22Rv1 (cell line): ENCODE measurements at regions not wholly inside any gene's neighbourhood (a gene's known extent, or its start where the extent isn't known, plus 50 kb on each side); places are given as distances from the start of the nearest gene placed in this dataset.

ENCODE experiments used
- CTCF ChIP-seq: fragments of 450-650 bp; IDR thresholded peaks from 2 replicates; pipeline ENCODE4 v1.5.1; 2017; ENCODE audit warnings: mild to moderate bottlenecking
- ZFX ChIP-seq: fragments of 450-650 bp; IDR thresholded peaks from 2 replicates; pipeline ENCODE4 v1.6.1; 2017; ENCODE audit warnings: antibody characterized with exemption, borderline replicate concordance

GRCh38 chr6:82629921-82630320 is 266.3 kb downstream of the TPBG start:
- TF ChIP-seq CTCF = no peak
- no peak for TF ChIP-seq ZFX
